B cell (primary cell): ENCODE measurements at regions not wholly inside any gene's neighbourhood (a gene's known extent, or its start where the extent isn't known, plus 50 kb on each side); places are given as distances from the start of the nearest gene placed in this dataset.

Experiments
- EZH2 ChIP-seq: IDR thresholded peaks from 2 replicates; pipeline ENCODE4 v1.6.1; 2012; ENCODE audit warnings: borderline replicate concordance, low read depth, mild to moderate bottlenecking, moderate library complexity, low read length; ENCODE audit not compliant: insufficient read depth, poor library complexity, severe bottlenecking
- TF ChIP-seq, protein P1 (sequence below): fragments of 200-600 bp; IDR thresholded peaks from one replicate; pipeline ENCODE4 v1.8.0; 2022; ENCODE audit warnings: antibody characterized with exemption, mild to moderate bottlenecking

DNA sequence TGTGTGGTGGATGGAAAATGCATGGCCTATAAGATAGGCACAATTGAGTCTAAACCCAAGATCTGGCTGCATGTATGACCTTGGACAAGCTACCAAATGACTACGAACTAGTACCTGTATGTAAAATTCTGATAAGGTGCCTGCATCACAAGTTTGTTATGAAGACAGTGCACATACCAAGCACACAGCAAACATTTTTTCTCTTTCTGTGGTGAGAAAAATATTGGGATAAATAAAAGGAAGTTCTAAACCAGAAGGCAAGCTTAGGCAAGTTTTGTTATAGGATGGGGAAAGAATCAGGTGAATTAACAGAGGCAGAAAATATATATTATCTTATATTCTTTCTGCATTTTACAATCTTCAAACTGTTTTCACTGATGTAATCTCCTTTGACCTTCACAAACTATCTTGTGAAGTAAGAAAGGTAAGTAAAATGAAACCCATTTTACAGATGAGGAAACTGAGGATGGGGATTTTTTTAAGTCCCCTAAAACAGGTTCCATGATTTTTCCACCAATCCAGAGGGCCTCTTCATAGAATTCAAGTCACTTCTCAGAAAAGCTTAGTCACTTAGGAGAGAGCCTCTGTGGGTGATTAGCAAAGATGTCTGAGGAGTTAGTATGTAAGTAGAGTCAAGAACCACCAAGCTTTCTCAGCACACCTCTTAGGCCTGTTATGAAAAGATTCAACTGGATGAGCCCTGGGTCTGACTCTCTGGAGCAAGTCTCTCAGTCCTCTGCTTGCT, 132.0 kb upstream of the RAP1B start:
- TF ChIP-seq, protein P1, sequence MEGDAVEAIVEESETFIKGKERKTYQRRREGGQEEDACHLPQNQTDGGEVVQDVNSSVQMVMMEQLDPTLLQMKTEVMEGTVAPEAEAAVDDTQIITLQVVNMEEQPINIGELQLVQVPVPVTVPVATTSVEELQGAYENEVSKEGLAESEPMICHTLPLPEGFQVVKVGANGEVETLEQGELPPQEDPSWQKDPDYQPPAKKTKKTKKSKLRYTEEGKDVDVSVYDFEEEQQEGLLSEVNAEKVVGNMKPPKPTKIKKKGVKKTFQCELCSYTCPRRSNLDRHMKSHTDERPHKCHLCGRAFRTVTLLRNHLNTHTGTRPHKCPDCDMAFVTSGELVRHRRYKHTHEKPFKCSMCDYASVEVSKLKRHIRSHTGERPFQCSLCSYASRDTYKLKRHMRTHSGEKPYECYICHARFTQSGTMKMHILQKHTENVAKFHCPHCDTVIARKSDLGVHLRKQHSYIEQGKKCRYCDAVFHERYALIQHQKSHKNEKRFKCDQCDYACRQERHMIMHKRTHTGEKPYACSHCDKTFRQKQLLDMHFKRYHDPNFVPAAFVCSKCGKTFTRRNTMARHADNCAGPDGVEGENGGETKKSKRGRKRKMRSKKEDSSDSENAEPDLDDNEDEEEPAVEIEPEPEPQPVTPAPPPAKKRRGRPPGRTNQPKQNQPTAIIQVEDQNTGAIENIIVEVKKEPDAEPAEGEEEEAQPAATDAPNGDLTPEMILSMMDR, result no peak
- TF ChIP-seq EZH2, result no peak
